ENCODE measurements at regions not wholly inside any gene's neighbourhood (a gene's known extent, or its start where the extent isn't known, plus 50 kb on each side); places are given as distances from the start of the nearest gene placed in this dataset.

DNA sequence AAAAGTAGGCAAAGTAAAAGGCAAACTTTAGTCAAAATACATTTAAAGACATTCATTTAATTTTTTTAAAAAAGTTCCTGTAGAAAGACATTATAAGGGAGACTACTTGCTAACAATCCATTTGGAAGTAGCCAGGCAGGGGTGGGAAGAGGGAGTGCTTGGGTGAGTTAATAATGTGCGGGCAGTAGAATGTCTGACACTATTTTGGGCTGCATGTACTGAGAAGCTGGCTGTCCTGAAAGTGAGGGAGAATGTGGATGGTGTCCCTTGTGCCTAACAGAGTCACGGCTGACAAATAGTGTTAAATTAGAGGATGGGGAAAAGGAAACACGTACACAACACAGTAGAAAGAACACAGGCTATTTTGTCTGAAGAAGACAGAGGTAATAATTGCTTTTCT is 142.5 kb downstream of the LCA5 start:
- H3K27me3 ChIP-seq: no peaks in the 10 kb centered on the region
- WGBS, 2 donors (ENCODE audit: low coverage in 1 of 2): 57 to 85% methylated on average over 3 of the region's 3 CpGs
- no peak for ATAC-seq
- no peaks in the 10 kb centered on the region for H3K4me1 ChIP-seq
- H3K36me3 ChIP-seq: no peaks in the 10 kb centered on the region
- H3K27ac ChIP-seq: no peak overlapping the region
- H3K9me3 ChIP-seq: no peaks in the 10 kb centered on the region
- TF ChIP-seq POLR2AphosphoS5 (IDR thresholded peaks at IDR 0.05): no peak
- TF ChIP-seq, protein P1, sequence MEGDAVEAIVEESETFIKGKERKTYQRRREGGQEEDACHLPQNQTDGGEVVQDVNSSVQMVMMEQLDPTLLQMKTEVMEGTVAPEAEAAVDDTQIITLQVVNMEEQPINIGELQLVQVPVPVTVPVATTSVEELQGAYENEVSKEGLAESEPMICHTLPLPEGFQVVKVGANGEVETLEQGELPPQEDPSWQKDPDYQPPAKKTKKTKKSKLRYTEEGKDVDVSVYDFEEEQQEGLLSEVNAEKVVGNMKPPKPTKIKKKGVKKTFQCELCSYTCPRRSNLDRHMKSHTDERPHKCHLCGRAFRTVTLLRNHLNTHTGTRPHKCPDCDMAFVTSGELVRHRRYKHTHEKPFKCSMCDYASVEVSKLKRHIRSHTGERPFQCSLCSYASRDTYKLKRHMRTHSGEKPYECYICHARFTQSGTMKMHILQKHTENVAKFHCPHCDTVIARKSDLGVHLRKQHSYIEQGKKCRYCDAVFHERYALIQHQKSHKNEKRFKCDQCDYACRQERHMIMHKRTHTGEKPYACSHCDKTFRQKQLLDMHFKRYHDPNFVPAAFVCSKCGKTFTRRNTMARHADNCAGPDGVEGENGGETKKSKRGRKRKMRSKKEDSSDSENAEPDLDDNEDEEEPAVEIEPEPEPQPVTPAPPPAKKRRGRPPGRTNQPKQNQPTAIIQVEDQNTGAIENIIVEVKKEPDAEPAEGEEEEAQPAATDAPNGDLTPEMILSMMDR (IDR thresholded peaks at IDR 0.05): no peak
- no peak for TF ChIP-seq EP300 (IDR thresholded peaks at IDR 0.05)
- no peak for TF ChIP-seq POLR2A (IDR thresholded peaks at IDR 0.05)
- H3K4me3 ChIP-seq: no peak overlapping the region

DNA sequence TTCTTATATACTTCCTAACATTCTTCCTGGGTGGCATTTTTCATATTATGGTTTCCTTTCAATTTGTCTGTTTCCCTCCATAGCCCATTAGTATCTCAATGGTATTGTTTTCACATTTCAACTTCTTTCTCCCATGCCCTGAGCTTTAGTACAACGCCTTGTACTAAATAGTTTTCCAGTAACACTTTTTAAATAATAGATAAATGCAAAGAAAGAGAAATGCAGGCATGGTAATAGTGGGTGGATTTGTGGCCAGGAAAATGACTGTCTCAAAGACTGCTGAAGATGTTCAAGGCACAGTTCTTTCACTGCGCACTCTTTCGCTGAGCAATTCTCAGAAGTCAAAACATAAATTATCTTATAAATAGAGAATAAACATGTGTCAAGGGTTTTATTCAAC is 145.1 kb downstream of the LCA5 start:
- Histone ChIP-seq H3K36me3 (no peaks in the 10 kb centered on the region), H3K9me3 (no peaks in the 10 kb centered on the region), H3K27ac (no peak overlapping the region), H3K4me3 (no peak overlapping the region), H3K27me3 (no peaks in the 10 kb centered on the region), H3K4me1 (no peaks in the 10 kb centered on the region)
- 75 to 80% methylated on average over 2 to 3 of the region's 3 CpGs for WGBS, 2 donors (ENCODE audit: low coverage in 1 of 2)
- no peak for ATAC-seq
- TF ChIP-seq POLR2A (IDR thresholded peaks at IDR 0.05) (no peak), EP300 (IDR thresholded peaks at IDR 0.05) (no peak), POLR2AphosphoS5 (IDR thresholded peaks at IDR 0.05) (no peak)
- TF ChIP-seq, protein P1 (IDR thresholded peaks at IDR 0.05): no peak

DNA sequence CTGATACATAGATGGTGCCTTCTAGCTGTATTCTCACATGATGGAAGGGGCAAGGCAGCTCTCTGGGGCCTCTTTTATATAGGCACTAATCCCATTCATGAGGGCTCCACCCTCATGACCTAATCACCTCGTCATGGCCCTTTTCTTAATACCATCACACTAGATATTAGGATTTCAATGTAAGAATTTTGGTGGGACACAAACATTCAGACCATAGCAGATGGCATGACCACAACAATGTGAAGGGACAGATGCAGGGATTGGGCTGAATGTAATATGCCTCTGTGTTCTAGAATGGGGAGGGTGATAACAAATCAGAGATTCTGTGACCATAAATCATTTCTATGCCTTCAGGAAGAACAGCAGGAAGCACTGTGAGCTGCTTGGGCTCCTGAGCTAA is 145.8 kb downstream of the LCA5 start:
- no peaks in the 10 kb centered on the region for H3K36me3 ChIP-seq
- no peaks in the 10 kb centered on the region for H3K27me3 ChIP-seq
- no peak overlapping the region for H3K4me3 ChIP-seq
- TF ChIP-seq EP300 (IDR thresholded peaks at IDR 0.05) (no peak), POLR2AphosphoS5 (IDR thresholded peaks at IDR 0.05) (no peak)
- TF ChIP-seq, protein P1 (IDR thresholded peaks at IDR 0.05): no peak
- no peaks in the 10 kb centered on the region for H3K4me1 ChIP-seq
- 81 to 100% methylated on average over 1 of the region's 1 CpG for WGBS, 2 donors (ENCODE audit: low coverage in 1 of 2)
- ATAC-seq: no peak
- no peak overlapping the region for H3K27ac ChIP-seq
- H3K9me3 ChIP-seq: no peaks in the 10 kb centered on the region

DNA sequence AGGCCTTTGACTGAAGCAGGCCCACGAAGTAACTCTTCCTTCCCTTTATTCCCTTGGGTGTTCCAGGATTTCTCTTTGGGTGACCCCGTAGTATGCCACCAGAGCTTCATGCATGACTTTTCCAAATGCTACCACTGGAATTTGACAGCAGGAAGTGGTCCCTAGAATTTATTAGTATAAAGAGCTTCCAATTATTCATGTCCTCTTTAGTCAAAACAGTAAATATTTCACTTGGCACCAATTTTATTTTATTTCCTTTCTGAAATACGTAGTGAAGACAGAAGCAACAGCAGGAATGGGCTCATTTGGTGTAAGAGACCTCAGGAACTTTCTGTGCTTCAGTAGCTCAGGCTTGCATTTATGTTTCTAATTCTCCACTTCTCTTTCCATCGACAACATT is 151.3 kb downstream of the LCA5 start:
- 56 to 58% methylated on average over 4 of the region's 4 CpGs for WGBS, 2 donors (ENCODE audit: low coverage in 1 of 2)
- no peak for ATAC-seq
- Histone ChIP-seq H3K27me3 (no peaks in the 10 kb centered on the region), H3K4me3 (no peak overlapping the region), H3K9me3 (no peaks in the 10 kb centered on the region), H3K4me1 (peaks cover 0 to 4% (median 0%) of the 10 kb centered on the region in 3 donors), H3K36me3 (no peaks in the 10 kb centered on the region), H3K27ac (no peak overlapping the region)
- TF ChIP-seq POLR2A (IDR thresholded peaks at IDR 0.05): no peak
- TF ChIP-seq, protein P1 (IDR thresholded peaks at IDR 0.05): no peak
- no peak for TF ChIP-seq EP300 (IDR thresholded peaks at IDR 0.05)
- no peak for TF ChIP-seq POLR2AphosphoS5 (IDR thresholded peaks at IDR 0.05)

DNA sequence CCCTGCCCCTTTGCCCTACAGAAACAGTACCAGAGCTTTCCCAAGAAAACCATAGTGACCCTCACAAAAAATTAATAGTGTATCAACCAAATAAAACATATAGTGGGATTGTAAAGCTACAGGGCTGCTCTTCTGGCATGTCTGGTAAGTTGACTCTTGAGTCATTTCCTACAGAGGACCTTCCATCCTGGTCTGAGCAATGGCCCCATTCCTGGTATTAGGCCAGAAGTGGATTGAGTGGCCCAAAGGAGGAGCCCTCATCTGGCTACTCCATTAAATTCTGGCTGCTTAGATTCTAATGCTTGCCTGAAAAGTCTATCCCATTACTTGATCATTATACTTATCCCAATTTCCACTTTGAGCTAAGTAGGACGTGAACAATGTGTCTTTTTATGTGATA is 150.9 kb upstream of the HMGN3 start:
- ATAC-seq: no peak
- Histone ChIP-seq H3K27ac (no peak overlapping the region), H3K4me1 (peaks cover 0 to 4% (median 0%) of the 10 kb centered on the region in 3 donors), H3K9me3 (no peaks in the 10 kb centered on the region), H3K4me3 (no peak overlapping the region), H3K27me3 (no peaks in the 10 kb centered on the region), H3K36me3 (no peaks in the 10 kb centered on the region)
- TF ChIP-seq POLR2AphosphoS5 (IDR thresholded peaks at IDR 0.05) (no peak), EP300 (IDR thresholded peaks at IDR 0.05) (no peak), POLR2A (IDR thresholded peaks at IDR 0.05) (no peak)
- TF ChIP-seq, protein P1 (IDR thresholded peaks at IDR 0.05): no peak
- 79 to 91% methylated on average over 1 of the region's 1 CpG for WGBS, 2 donors (ENCODE audit: low coverage in 1 of 2)

All from gastroesophageal sphincter (tissue), 4 donors.